Ovary (tissue), 3 donors: ENCODE measurements at regions not wholly inside any gene's neighbourhood (a gene's known extent, or its start where the extent isn't known, plus 50 kb on each side); places are given as distances from the start of the nearest gene placed in this dataset.
"Not testable (repeated sequence)": the region's sequence is repeated elsewhere in the genome, so short reads cannot be mapped to it uniquely, and the experiment has no call there.

Experiments used
- CTCF ChIP-seq, 3 donors: fragments of 450-650 bp in 2 of 3; fragments of 200-600 bp in 1 of 3; IDR thresholded peaks; one replicate each; pipeline versions ENCODE4 v1.5.1 to v1.8.0; 2016 to 2022; ENCODE audit warnings: antibody characterized with exemption in 3 of 3, mild to moderate bottlenecking in 1 of 3
- EP300 ChIP-seq: sonication (generic); formaldehyde crosslinking; IDR thresholded peaks from one replicate; pipeline ENCODE4 v1.6.1; 2017; ENCODE audit warnings: antibody characterized with exemption
- POLR2A ChIP-seq: fragments of 450-650 bp; IDR thresholded peaks from one replicate; pipeline ENCODE4 v1.6.1; 2017; ENCODE audit warnings: antibody characterized with exemption, mild to moderate bottlenecking, moderate library complexity
- donor health status: DM: no; HTN: no; CAD: no.

GRCh38 chr3:166423824-166424513 lies 586.7 kb upstream of the BCHE start:
- not testable (repeated sequence) for TF ChIP-seq CTCF (IDR thresholded peaks at IDR 0.05); POLR2A; EP300
